Activated CD8-positive, alpha-beta memory T cell treated with anti-CD3 and anti-CD28 coated beads for 1 hour (primary cell): ENCODE measurements at regions not wholly inside any gene's neighbourhood (a gene's known extent, or its start where the extent isn't known, plus 50 kb on each side); places are given as distances from the start of the nearest gene placed in this dataset.

Source experiments
- DNase-seq, 2 donors: peaks; one replicate each; pipeline ENCODE4 v3.0.0-alpha.2; 2020; ENCODE audit warnings: low read depth in 1 of 2; ENCODE audit errors: extremely low read depth in 1 of 2

DNA sequence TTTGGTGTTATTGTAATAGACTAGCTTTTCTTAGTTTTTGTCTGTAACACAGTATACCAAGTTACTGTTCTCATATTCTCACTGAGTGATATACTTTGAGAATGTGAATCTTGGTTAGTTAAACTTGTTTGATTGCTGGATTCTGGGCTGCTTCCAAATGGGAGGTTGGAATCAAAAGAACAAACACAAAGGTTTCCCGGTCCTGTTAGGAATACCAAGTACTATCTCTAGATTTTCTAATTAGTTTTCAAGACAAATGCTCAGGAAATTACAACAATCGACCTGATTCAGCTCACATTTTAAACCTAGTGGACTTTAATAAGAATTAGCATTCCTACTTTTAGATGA, 244.3 kb downstream of the CSNK1G3 start:
- no peak for DNase-seq

DNA sequence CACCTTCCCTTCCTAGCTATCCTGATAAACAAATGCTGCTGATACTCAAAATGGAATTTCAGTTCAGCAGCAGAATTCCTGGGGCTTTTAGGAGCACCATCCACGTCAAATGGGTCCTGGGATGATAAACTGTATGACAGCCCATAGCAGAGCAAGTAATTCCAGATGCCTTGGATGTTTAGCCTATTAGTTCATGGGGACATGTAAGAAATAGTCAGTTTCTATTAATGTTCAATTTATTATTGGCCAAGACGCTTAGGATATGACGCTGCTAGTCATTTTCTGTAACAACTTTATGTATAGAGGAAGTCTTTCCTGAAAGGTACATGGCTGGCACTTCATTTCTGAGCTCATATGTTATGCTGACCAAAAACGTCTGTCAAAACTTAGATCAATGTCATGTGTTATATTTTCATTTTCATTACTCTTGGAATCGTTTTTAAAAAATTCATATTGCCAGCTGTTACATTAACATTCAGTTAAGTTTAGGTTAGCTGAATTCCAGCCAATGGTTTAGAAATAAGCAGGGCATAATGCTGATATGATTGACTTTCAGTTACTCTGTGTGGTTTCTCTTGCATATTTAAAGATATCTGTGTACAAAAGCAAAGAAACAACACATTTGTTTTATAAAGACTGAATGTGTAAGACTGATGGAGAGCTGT, 243.8 kb downstream of the CSNK1G3 start:
- DNase-seq, result no peak

DNA sequence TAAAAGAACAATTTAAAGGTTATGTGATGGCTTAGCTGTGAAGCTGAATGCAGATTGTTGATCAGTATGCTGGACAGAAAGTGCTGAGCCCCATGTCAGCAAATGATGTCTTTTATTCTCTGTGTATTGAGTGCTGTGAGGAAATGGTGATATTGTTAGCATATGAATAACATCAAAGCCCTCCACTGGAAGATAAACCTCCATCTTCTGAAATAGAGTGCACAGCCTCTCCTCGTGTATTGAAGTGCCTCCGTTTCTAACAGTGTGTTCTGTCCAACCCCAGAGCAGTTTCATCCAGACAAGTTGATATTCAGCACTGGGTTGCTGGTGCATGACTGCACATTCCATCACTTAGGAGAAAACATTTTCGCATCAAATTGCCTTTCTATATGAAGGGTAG, 242.9 kb downstream of the CSNK1G3 start:
- DNase-seq, result no peak

DNA sequence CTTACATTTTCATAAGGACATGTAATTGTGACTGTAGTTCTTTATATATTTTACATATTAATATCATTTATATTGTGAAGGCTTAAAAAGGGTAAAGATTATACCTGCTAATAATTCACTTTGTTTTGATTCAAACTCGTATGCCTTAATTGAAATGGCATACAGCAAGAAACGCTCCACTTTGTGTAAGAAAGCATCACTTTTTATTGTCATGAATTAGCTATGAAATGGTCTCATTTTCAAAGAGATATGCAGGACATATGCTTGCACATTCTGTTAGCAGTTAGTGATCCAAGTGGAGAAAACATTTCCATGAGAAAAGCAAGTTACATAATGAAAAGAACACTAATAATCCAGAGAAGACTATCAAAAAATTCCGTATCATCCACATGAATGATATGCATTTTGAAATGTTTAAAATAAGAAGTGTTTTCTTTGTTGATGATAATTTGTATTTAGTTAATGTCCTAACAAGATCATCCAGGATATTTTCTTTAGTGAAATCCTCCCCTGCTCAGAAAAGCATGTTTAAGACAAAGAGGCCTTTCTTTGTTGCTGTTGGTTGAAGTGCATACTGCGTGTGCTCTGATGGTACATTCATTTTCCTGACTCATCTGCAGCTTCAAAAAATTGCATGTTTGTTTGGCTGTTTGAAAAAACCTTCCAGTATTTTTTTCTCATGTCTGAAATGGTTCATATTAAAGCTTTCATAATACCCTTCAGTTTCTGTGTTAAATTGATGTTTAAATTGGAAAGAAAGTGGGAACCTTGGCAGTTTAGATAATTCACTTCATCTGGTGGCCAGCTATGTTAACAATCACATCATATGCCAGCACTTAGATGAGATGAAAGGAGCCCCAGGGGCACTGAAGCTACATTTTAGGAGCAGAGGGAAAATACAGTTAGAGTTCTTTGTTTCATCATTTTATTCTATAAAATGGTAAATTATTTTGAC, 242.2 kb downstream of the CSNK1G3 start:
- no peak for DNase-seq

GRCh38 chr5:123753180-123753936, 241.4 kb downstream of the CSNK1G3 start:
- DNase-seq, result no peak

GRCh38 chr5:123752552-123753179, 240.7 kb downstream of the CSNK1G3 start:
- DNase-seq, result no peak

DNA sequence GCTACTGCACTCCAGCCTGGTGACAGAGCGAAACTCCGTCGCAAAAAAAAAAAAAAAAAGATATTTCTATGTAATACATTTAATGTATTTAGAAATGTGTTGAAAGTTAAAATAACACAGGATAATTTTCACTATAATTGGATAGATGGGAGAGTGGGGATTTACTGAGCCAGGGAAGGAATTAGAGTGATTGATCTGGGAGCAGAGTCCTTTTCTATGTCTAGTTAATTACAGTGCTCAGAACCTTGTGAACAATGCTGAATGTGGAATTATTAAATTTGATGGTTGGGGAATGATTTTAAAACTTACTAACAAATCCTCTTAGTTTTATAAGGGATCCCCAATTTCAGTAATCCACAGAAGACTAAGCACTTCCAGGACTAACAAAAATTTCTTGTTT, 239.7 kb downstream of the CSNK1G3 start:
- no peak for DNase-seq

- DNase-seq, result no peak
These were observed 236.3 kb downstream of the CSNK1G3 start for GRCh38 chr5:123748239-123748638.

DNA sequence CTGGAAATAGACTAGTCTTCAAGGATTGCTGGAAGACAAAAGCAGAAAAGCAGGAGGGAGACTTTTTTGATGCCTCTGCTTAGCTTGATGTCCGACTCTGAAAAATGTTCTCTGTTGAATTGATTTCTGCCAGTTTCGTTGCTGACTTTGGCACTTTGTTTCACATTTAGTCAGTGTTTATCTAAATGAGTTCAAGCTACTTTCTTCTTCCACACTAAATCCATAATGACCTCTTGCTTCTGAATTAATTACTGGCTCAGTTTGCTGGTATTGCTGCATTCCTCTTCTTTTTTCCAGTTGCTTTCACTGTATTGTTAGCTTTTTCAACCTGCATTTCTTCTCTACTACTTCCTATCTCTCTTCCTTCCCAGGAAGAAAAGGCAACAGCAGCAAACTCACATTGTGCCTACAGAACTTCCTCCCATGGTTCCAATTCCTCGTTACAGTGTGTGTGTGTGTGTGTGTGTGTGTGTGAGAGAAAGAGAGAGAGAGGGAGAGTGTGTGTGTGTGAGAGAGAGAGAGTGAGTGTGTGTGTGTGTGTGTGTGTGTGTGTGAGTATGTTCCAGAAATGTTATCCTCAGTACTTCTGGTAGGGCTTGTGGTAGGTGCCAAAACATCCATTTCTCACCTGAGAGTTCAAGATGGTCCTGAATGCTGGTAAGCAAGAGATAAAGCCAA, 234.8 kb downstream of the CSNK1G3 start:
- no peak for DNase-seq

DNA sequence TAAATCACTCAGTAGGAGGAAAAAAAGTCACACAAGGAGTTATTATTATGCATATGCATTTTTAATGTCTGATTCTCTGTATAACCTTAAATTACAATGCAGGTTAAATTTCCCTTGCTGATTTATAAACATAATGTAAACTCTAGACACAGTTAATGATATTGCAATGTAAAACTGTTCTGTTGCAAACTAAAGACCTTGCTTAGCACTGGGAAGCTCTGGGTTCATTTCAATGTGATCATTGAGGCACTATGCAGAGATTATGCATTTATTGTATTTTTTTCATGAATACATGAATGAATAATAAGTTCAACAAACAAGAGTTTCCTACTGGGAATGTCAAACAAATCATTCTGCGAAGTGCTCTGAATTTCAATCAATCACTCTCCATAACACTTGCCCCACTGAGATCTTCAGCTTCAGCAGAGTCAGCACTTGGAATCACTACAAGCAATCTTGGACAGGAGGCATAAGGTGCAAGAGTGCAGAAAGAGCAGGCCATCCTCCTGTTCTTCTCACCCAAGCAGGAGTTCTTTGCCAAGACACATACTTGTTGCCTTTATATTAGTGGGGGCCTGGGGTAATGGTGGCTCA, 232.1 kb downstream of the CSNK1G3 start:
- DNase-seq, result no peak

GRCh38 chr5:123735384-123735783, 223.4 kb downstream of the CSNK1G3 start:
- no peak for DNase-seq

- no peak for DNase-seq
These were observed 220.3 kb downstream of the CSNK1G3 start for GRCh38 chr5:123732257-123732656.

DNA sequence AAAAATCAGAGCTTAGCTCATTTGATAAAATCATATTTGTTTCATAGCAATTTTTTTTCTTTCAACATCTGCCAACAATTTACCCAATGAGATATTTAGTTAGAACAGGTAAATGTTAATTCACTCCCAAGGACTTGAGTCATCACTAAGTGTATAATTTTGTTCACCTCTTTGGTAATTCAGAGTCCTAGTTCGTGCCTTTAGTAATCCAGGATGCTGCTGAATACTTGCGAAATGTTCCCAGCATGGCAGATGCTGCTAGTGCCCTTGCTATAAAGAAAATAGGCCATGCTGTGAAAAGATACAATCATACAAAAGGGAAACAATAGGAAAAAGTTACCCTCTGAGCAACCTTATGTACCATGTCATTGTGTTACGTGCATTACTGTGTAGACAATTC, 210.5 kb downstream of the CSNK1G3 start:
- no peak for DNase-seq

DNA sequence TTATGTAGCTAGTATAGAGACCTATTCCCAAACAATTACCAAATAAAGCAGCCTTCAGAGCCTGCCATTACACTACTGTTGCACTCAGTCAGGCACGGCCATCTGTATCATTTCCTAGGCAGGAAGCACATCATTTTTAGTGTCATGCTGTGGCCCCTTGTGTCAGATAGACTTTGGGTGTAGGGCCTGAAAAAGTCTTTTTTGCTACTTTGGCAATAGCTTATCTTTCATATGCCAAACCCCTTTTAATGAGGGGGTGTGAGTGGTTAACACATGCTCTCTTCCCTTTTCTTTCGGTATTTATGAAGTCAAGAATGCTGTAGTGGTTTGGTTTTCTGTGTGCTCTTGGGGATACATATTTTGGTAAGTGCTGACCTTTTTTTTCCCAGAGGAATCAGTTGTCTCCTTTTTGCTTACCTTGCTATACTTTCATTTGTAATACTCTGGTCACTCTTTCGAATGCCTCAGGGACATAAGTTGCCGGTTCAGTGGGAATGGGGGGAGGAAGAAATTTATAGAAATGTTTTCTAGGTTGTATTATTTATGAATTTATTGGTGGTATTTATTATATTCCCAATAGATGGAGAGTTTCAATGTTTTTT, 209.8 kb downstream of the CSNK1G3 start:
- DNase-seq, result no peak

DNA sequence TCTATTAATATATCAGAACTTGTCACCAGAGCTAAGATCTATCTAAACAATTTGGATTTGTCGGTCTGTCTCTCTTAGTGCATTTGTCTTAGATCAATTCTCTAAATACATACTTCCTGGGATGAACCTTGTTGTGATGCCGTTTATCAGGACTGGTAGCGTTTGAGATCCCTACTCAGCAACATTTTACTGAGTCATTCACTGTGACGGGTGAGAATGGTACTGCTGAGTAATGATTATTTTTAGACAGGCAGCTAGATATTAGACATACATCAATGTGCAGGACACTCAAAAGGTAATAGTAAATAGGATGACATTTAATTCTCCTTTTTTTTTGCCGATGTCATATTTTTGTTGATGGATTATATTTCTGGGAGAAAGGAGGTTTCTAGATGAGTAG, 209.0 kb downstream of the CSNK1G3 start:
- DNase-seq, result no peak

DNA sequence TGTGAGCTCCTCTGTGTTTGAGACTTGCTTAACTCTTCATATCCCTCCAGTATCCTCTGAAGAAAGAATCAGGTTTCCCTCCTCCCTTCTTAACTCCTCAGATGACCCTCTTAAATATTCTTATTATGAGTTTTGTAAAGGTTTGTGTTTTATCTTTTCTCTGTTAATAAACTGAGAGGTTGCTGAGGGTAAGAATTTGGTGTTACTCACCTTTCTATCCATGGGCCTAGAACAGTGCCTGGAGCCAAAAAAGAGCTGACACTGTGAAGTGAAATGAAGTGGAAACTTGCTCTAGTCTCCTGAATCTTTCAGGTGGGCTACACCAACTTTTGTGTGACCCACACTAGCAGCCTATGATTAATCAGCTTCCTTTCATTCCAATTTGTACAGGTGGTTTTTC, 208.4 kb downstream of the CSNK1G3 start:
- no peak for DNase-seq

DNA sequence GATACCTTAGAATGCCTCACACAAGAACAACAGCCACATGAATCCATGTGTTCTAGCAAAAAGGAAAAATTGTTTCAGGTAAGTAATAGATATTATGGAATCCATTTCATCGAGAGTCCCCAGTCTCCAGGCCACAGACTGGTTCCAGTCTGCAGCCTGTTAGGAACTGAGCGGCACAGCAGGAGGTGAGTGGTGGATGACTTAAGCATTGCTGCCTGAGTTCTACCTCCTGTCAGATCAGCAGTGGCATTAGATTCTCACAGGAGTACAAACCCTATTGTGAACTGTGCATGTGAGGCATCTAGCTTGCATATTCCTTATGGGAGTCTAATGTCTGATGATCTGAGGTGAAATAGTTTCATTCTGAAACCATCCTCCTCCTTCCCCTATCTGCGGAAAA, 207.0 kb downstream of the CSNK1G3 start:
- DNase-seq, result no peak

DNA sequence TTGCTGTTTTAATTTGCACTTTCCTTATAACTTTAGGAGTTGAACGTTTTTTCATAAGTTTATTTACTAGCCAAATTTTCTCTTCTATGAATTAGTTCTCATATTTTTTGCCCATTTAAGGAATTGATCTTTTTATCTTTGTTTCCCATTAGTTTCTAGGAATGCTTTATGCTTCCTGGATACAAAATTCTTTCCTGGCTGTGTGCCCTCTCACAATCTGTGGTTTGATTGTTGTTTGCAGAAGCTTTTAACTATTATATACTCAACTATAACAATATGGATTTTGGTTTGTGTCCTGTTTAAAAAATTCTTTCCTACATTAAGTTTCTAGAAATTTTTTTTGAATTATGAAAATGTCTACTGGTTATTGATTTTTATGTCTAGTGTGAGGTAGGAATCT, 206.3 kb downstream of the CSNK1G3 start:
- DNase-seq, result no peak

DNA sequence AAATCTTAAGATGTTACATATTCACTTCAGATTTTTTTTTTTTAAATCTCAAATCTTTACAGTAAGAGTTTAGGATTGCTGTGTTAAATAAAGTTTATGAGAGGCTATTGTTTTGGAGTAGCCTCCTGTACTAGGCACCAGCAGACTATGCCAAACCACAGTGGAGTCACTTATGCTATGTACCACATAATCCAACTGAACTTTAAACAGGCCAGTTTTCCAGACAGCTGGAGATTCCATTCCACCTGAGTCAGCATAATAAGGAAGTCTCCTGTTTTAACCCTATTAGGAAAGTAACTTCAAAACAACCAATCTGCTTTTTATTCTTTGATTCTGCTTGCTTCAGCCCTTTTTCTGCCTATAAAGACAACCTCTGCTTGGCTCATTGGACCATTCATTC, 205.2 kb downstream of the CSNK1G3 start:
- DNase-seq, result no peak

- DNase-seq, result no peak
These were observed 198.1 kb downstream of the CSNK1G3 start for GRCh38 chr5:123710031-123710430.
